Mesothelial cell of epicardium (in vitro differentiated cells): ENCODE measurements at regions not wholly inside any gene's neighbourhood (a gene's known extent, or its start where the extent isn't known, plus 50 kb on each side); places are given as distances from the start of the nearest gene placed in this dataset.

Experiments used
- DNase-seq, 2 experiments: peaks; one replicate each; pipeline ENCODE4 v3.0.0; 2021; ENCODE audit warnings: low spot score in 2 of 2; ENCODE audit not compliant: unreplicated experiment in 2 of 2
- H3K27ac Mint-ChIP-seq: 2 replicates; pipeline ENCODE4 v1.8.0; 2021; ENCODE audit warnings: mixed read lengths
- H3K27me3 Mint-ChIP-seq: 2 replicates; pipeline ENCODE4 v1.8.0; 2021; ENCODE audit warnings: low read depth, mixed read lengths
- H3K36me3 Mint-ChIP-seq: 2 replicates; pipeline ENCODE4 v1.8.0; 2021; ENCODE audit warnings: mixed read lengths
- H3K4me1 Mint-ChIP-seq: 2 replicates; pipeline ENCODE4 v1.8.0; 2021; ENCODE audit warnings: mixed read lengths
- H3K4me3 Mint-ChIP-seq: 2 replicates; pipeline ENCODE4 v1.8.0; 2021; ENCODE audit warnings: mild to moderate bottlenecking, moderate library complexity, mixed read lengths
- H3K9me3 Mint-ChIP-seq: 2 replicates; pipeline ENCODE4 v1.8.0; 2021; ENCODE audit warnings: mixed read lengths
- CTCF ChIP-seq: fragments of 200-600 bp; sonication (generic); IDR thresholded peaks from one replicate; pipeline ENCODE4 v1.5.0; 2021; ENCODE audit warnings: antibody characterized with exemption; ENCODE audit not compliant: unreplicated experiment

- H3K4me3 Mint-ChIP-seq, result no peak overlapping the region
- H3K9me3 Mint-ChIP-seq, result peaks cover 13% of the 10 kb centered on the region
- no peaks in the 10 kb centered on the region for H3K4me1 Mint-ChIP-seq
- no peak for TF ChIP-seq CTCF
- no peaks in the 10 kb centered on the region for H3K36me3 Mint-ChIP-seq
- H3K27ac Mint-ChIP-seq, result no peak overlapping the region
- no peaks in the 10 kb centered on the region for H3K27me3 Mint-ChIP-seq
- DNase-seq, result no peak
Observed at GRCh38 chr2:24421668-24422067, 61.3 kb upstream of the ITSN2 start.

GRCh38 chr2:24420373-24420772, 60.0 kb upstream of the ITSN2 start:
- Mint-ChIP-seq H3K4me1 (no peaks in the 10 kb centered on the region), H3K27me3 (no peaks in the 10 kb centered on the region), H3K36me3 (no peaks in the 10 kb centered on the region), H3K27ac (no peak overlapping the region), H3K9me3 (peaks cover 13% of the 10 kb centered on the region), H3K4me3 (no peak overlapping the region)
- no peak for DNase-seq
- no peak for TF ChIP-seq CTCF

GRCh38 chr2:24418166-24418841, 58.0 kb upstream of the ITSN2 start:
- no peak for DNase-seq
- Mint-ChIP-seq H3K36me3 (no peaks in the 10 kb centered on the region), H3K9me3 (peaks cover 13% of the 10 kb centered on the region), H3K4me1 (no peaks in the 10 kb centered on the region), H3K4me3 (no peak overlapping the region), H3K27ac (no peak overlapping the region), H3K27me3 (no peaks in the 10 kb centered on the region)
- no peak for TF ChIP-seq CTCF

GRCh38 chr2:24412812-24413211, 52.5 kb upstream of the ITSN2 start:
- Mint-ChIP-seq H3K27me3 (peaks cover 3% of the 10 kb centered on the region), H3K4me3 (no peak overlapping the region)

GRCh38 chr2:24411488-24412151, 51.3 kb upstream of the ITSN2 start:
- Mint-ChIP-seq H3K27ac (no peak overlapping the region), H3K4me3 (no peak overlapping the region), H3K4me1 (no peaks in the 10 kb centered on the region), H3K36me3 (no peaks in the 10 kb centered on the region), H3K9me3 (no peaks in the 10 kb centered on the region), H3K27me3 (peaks cover 6% of the 10 kb centered on the region)
- no peak for DNase-seq
- no peak for TF ChIP-seq CTCF

More at GRCh38 chr2:24412812-24413211, 52.5 kb upstream of the ITSN2 start:
- Mint-ChIP-seq H3K36me3 (no peaks in the 10 kb centered on the region), H3K27ac (no peak overlapping the region), H3K9me3 (no peaks in the 10 kb centered on the region), H3K4me1 (no peaks in the 10 kb centered on the region)
- DNase-seq, result no peak
- no peak for TF ChIP-seq CTCF
